GM12878 (cell line): ENCODE measurements at regions not wholly inside any gene's neighbourhood (a gene's known extent, or its start where the extent isn't known, plus 50 kb on each side); places are given as distances from the start of the nearest gene placed in this dataset.
"Not testable (repeated sequence)": the region's sequence is repeated elsewhere in the genome, so short reads cannot be mapped to it uniquely, and the experiment has no call there.

Experiments
- ATAC-seq: fragments of 200-7000 bp; cut with Tn5 transposase; 3 replicates; pipeline ENCODE4 v1.9.1; 2020; ENCODE audit warnings: mild to moderate bottlenecking, moderate library complexity
- BruUV-seq: library from RNA; stranded (reverse); fragments of 400-500 nt; replicated peaks from 2 replicates; lab custom pipeline; 2021; lab: Mats Ljungman, UMichigan
- CTCF ChIA-PET: fragments of 300-600 bp; sonication (Branson Sonifier 250); formaldehyde crosslinking; extraction: SDS; loops from one replicate; lab custom pipeline; 2021; ENCODE audit warnings: inconsistent platforms; lab: Yijun Ruan, JAX
- POLR2A ChIA-PET: fragments of 350-600 bp; formaldehyde crosslinking; extraction: SDS; loops from one replicate; lab custom pipeline; 2021; ENCODE audit warnings: inconsistent platforms; lab: Charles Lee
- RAD21 ChIA-PET: fragments of 300-600 bp; sonication (Branson Sonifier 250); formaldehyde crosslinking; loops from one replicate; lab custom pipeline; 2023; ENCODE audit warnings: antibody characterized with exemption; ENCODE audit not compliant: unreplicated experiment; lab: Charles Lee
- SMC1A ChIA-PET: fragments of 300-600 bp; sonication (Branson Sonifier 250); formaldehyde crosslinking; loops from one replicate; lab custom pipeline; 2023; ENCODE audit not compliant: unreplicated experiment, uncharacterized antibody; lab: Charles Lee
- DNase-seq: peaks from one replicate; pipeline ENCODE4 v3.0.0-alpha.2; 2011; ENCODE audit warnings: low read depth, low spot score
- FAIRE-seq: peaks from 3 replicates; lab custom pipeline; 2011; peaks lifted over from hg19 to GRCh38; lab: Jason Lieb, UNC
- H2AFZ ChIP-seq: 2 replicates; pipeline ENCODE4 v1.6.0; 2011; ENCODE audit warnings: low read depth, low read length, control low read depth; ENCODE audit not compliant: control insufficient read depth
- H3K27ac ChIP-seq: 2 replicates; pipeline ENCODE4 v1.5.1; 2011; ENCODE audit warnings: control low read depth; ENCODE audit not compliant: control insufficient read depth, insufficient read depth
- H3K27me3 ChIP-seq, 2 experiments: replicated peaks in 1 of 2; 2 replicates each; pipeline versions ENCODE4 v1.6.0 to v1.6.1; 2011; ENCODE audit warnings: low read length in 1 of 2; ENCODE audit not compliant: control insufficient read depth in 2 of 2, insufficient read depth in 2 of 2
- H3K36me3 ChIP-seq, 2 experiments: 2 replicates each; pipeline ENCODE4 v1.5.1; 2011; ENCODE audit warnings: low read length in 1 of 2; ENCODE audit not compliant: control insufficient read depth in 2 of 2, insufficient read depth in 2 of 2
- H3K4me1 ChIP-seq: 2 replicates; pipeline ENCODE4 v1.6.1; 2011; ENCODE audit warnings: mild to moderate bottlenecking, low read length, moderate library complexity, mixed read lengths; ENCODE audit not compliant: control insufficient read depth, insufficient read depth
- H3K4me2 ChIP-seq: 2 replicates; pipeline ENCODE4 v1.6.0; 2011; ENCODE audit warnings: control low read depth; ENCODE audit not compliant: control insufficient read depth, insufficient read depth
- H3K4me3 ChIP-seq: fragments of 200-600 bp; sonication (generic); 2 replicates; pipeline ENCODE4 v1.5.1; 2016
- H3K79me2 ChIP-seq: 2 replicates; pipeline ENCODE4 v1.6.0; 2011; ENCODE audit warnings: low read length; ENCODE audit not compliant: control insufficient read depth, insufficient read depth
- H3K9ac ChIP-seq: 2 replicates; pipeline ENCODE4 v1.8.0; 2011; ENCODE audit warnings: low read length, control low read depth, mixed read lengths; ENCODE audit not compliant: control insufficient read depth, insufficient read depth
- H3K9me3 ChIP-seq: replicated peaks from 3 replicates; pipeline ENCODE4 v1.5.1; 2011; ENCODE audit warnings: mild to moderate bottlenecking, low read length; ENCODE audit not compliant: control insufficient read depth, insufficient read depth
- H4K20me1 ChIP-seq: 2 replicates; pipeline ENCODE4 v1.6.0; 2011; ENCODE audit not compliant: control insufficient read depth, insufficient read depth
- DPF2 ChIP-seq: fragments of 450-650 bp; IDR thresholded peaks from 2 replicates; pipeline ENCODE4 v1.6.1; 2017; ENCODE audit warnings: mild to moderate bottlenecking
- GABPA ChIP-seq: IDR thresholded peaks from 2 replicates; pipeline ENCODE4 v1.6.1; 2014; ENCODE audit warnings: antibody characterized with exemption, low read depth, mild to moderate bottlenecking, inconsistent platforms
- WGBS: methylation state at CpG from one replicate; pipeline ENCODE4 v1.1.6; 2016; ENCODE audit warnings: low lambda C conversion rate; ENCODE audit not compliant: insufficient replicate concordance, insufficient coverage; ENCODE audit errors: missing lambda C conversion rate; 5-methylcytosine and 5-hydroxymethylcytosine counted together
- in situ Hi-C: fragments of 300-500 bp; cut with MboI; formaldehyde crosslinking; loops from 9 replicates; pipeline ENCODE4 v1.14.3; 2018; ENCODE audit warnings: mixed read lengths
- intact Hi-C: fragments of 100-400 bp; cut with micrococcal nuclease; formaldehyde crosslinking; loops from one replicate; pipeline ENCODE4 v1.14.2; 2022; ENCODE audit not compliant: unreplicated experiment

- CTCF ChIA-PET, FAIRE-seq, H3K4me3 ChIP-seq, intact Hi-C loops, SMC1A ChIA-PET, H3K79me2 ChIP-seq, H3K9me3 ChIP-seq, RAD21 ChIA-PET, H3K36me3 ChIP-seq, in situ Hi-C loops, DNase-seq, POLR2A ChIA-PET, H3K27me3 ChIP-seq, H3K4me2 ChIP-seq, H4K20me1 ChIP-seq, H3K9ac ChIP-seq, BruUV-seq, H3K4me1 ChIP-seq, H3K27ac ChIP-seq, H2AFZ ChIP-seq, ATAC-seq: not testable (repeated sequence)
- WGBS, result 49% methylated on average over 12 of the region's 12 CpGs
Observed at GRCh38 chr13:54132127-54132526, 1103.5 kb downstream of the OLFM4 start.

- BruUV-seq, DNase-seq, H4K20me1 ChIP-seq, POLR2A ChIA-PET, intact Hi-C loops, H3K36me3 ChIP-seq, H3K27ac ChIP-seq, H3K27me3 ChIP-seq, RAD21 ChIA-PET, FAIRE-seq, H3K79me2 ChIP-seq, H2AFZ ChIP-seq, H3K9me3 ChIP-seq, H3K4me1 ChIP-seq, H3K9ac ChIP-seq, CTCF ChIA-PET, H3K4me3 ChIP-seq, H3K4me2 ChIP-seq, in situ Hi-C loops, SMC1A ChIA-PET, ATAC-seq: not testable (repeated sequence)
- 42% methylated on average over 9 of the region's 9 CpGs for WGBS
Observed at GRCh38 chr13:54132720-54133119, 1104.1 kb downstream of the OLFM4 start.

- Histone ChIP-seq H3K4me1 (no peaks in the 10 kb centered on the region), H2AFZ (no peak overlapping the region), H3K9me3 (no peaks in the 10 kb centered on the region), H3K9ac (no peak overlapping the region), H3K4me2 (no peak overlapping the region), H3K27me3 (no peaks in the 10 kb centered on the region), H3K4me3 (no peak overlapping the region), H3K79me2 (no peaks in the 10 kb centered on the region), H4K20me1 (no peaks in the 10 kb centered on the region), H3K27ac (no peak overlapping the region), H3K36me3 (no peaks in the 10 kb centered on the region)
- DNase-seq, result no peak
- FAIRE-seq, result no peak
- intact Hi-C loops, result no loop called here
- RAD21 ChIA-PET, result no interaction called here
- BruUV-seq, result no TSS peak
- WGBS, result 17% methylated on average over 6 of the region's 6 CpGs
- POLR2A ChIA-PET, result no interaction called here
- CTCF ChIA-PET, result no interaction called here
- SMC1A ChIA-PET, result no interaction called here
- in situ Hi-C loops, result no loop called here
- TF ChIP-seq DPF2 (no peak), GABPA (no peak)
- no peak for ATAC-seq
Observed at GRCh38 chr13:54133746-54134145, 1105.1 kb downstream of the OLFM4 start.
